GM12873 (cell line): ENCODE measurements at regions not wholly inside any gene's neighbourhood (a gene's known extent, or its start where the extent isn't known, plus 50 kb on each side); places are given as distances from the start of the nearest gene placed in this dataset.
A peak's percentile ranks its signal among the peaks of the same experiment; 100 is the strongest.

ENCODE experiments used
- CTCF ChIP-seq: IDR thresholded peaks from 2 replicates; pipeline ENCODE4 v1.5.1; 2012; ENCODE audit warnings: low read depth, mild to moderate bottlenecking, moderate library complexity, low read length, control low read depth; ENCODE audit not compliant: insufficient read depth; ENCODE audit errors: missing control alignments

- no peak for TF ChIP-seq CTCF
Observed at GRCh38 chrX:45811326-45811725, 610.6 kb upstream of the DIPK2B start.

GRCh38 chrX:45807572-45808425 is 607.1 kb upstream of the DIPK2B start:
- no peak for TF ChIP-seq CTCF

GRCh38 chrX:45806410-45807121 is 605.9 kb upstream of the DIPK2B start:
- TF ChIP-seq CTCF = no peak

- no peak for TF ChIP-seq CTCF
Observed at GRCh38 chrX:45804276-45804675, 603.6 kb upstream of the DIPK2B start.

- TF ChIP-seq CTCF = no peak
Observed at GRCh38 chrX:45803383-45803921, 602.8 kb upstream of the DIPK2B start.

GRCh38 chrX:45801554-45801953 is 600.9 kb upstream of the DIPK2B start:
- peak; percentile 36 for TF ChIP-seq CTCF

GRCh38 chrX:45799576-45799975 is 598.9 kb upstream of the DIPK2B start:
- no peak for TF ChIP-seq CTCF
